ENCODE measurements at regions not wholly inside any gene's neighbourhood (a gene's known extent, or its start where the extent isn't known, plus 50 kb on each side); places are given as distances from the start of the nearest gene placed in this dataset.

DNA sequence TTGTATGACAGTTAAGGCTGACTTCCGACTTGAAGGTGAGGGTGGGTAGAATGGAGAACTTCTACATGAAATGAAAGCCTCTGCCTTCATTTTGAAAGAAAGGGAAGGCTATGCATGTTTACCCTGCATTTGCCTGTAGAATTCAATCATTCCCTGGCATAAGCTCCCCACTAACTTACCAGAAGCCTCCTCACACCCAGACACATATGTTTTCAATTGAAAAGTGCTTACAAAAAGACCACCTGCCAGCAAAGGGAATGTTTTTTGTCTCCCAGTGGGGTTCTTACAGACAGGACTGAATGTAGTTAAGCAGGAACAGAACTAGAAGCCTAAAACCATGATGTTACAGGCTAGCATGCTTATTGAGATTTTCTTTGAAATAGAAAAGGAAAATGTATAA, 392.1 kb upstream of the HSF2 start:
- TF ChIP-seq POLR2A (IDR thresholded peaks at IDR 0.05) (no peak), EP300 (IDR thresholded peaks at IDR 0.05) (no peak)
- TF ChIP-seq, protein P1, sequence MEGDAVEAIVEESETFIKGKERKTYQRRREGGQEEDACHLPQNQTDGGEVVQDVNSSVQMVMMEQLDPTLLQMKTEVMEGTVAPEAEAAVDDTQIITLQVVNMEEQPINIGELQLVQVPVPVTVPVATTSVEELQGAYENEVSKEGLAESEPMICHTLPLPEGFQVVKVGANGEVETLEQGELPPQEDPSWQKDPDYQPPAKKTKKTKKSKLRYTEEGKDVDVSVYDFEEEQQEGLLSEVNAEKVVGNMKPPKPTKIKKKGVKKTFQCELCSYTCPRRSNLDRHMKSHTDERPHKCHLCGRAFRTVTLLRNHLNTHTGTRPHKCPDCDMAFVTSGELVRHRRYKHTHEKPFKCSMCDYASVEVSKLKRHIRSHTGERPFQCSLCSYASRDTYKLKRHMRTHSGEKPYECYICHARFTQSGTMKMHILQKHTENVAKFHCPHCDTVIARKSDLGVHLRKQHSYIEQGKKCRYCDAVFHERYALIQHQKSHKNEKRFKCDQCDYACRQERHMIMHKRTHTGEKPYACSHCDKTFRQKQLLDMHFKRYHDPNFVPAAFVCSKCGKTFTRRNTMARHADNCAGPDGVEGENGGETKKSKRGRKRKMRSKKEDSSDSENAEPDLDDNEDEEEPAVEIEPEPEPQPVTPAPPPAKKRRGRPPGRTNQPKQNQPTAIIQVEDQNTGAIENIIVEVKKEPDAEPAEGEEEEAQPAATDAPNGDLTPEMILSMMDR (IDR thresholded peaks at IDR 0.05), result no peak

All from suprapubic skin (tissue), 3 donors.